Endothelial cell of hepatic sinusoid (primary cell): ENCODE measurements at regions not wholly inside any gene's neighbourhood (a gene's known extent, or its start where the extent isn't known, plus 50 kb on each side); places are given as distances from the start of the nearest gene placed in this dataset.
"Not testable (repeated sequence)": the region's sequence is repeated elsewhere in the genome, so short reads cannot be mapped to it uniquely, and the experiment has no call there.

Source experiments
- in situ Hi-C: cut with HindIII; loops from 2 replicates; pipeline ENCODE4 v1.10.0; 2017; ENCODE audit warnings: low sequenced_read_pairs

DNA sequence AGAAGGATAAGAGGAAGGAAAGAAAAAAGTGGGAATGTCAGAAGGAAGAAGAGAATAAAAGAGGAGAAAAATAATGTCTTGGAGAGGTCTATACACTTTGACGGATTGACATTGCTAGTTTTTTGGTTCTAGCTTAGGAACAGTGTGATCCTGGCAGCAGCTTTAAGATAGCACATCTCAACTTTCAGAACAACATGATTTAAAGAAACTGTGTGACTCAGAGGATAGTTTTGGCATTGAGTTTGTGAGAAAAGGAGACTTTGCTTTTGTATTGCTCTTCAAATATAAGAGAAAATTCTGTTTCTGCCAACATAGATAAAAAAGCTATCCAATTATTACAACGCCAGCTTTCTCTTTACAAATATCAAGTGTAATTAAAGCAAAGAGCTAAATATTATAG is 260.7 kb upstream of the ARRDC3 start:
- in situ Hi-C loops: no loop called here

DNA sequence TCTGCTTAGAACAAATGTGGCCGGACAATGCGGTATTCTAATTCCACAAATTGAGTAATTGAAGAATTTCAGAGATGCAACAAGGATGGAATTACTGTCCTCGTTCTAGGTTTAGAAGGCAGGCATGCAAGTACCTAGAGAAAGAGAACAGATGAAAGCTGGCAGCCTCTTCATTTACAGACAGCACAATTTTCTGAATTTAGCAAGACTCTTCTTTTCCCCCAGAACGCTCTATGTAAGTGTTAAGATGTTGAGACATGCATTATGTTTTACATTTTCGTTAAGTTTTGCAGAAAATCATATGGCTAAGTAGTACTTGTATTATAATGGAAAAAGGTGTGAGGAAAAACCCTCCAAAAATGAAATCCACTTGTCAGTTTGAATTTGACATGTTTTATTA is 259.5 kb upstream of the ARRDC3 start:
- in situ Hi-C loops: no loop called here

DNA sequence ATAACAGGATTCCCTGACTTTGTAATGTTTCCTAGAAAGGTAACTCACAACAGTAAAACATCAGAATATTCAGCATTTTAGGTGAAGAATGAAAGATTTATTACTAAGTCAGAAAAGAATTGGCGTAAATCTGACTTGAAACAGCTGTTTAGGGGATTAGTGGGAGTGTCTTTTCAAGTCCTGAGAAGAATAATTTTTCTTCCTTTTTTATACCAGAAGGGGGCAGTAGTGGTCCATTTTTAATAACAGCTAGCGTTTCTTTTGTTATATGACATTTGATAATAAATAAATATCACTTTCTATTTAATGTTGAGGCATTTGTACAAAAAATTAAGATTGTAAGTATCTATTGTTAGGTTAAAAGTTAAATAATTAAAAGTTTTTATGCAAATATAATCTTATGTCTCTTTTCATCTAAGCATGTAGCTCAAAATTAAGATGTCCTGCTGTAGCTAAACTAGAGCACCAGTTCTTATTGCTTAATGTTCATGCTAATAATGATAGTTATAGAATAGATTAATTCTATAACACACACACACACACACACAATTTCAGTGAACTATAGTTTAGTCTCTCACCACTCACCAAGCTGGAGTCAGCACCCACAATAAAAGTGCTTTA is 258.7 kb upstream of the ARRDC3 start:
- in situ Hi-C loops: no loop called here

- in situ Hi-C loops: no loop called here
Measured at GRCh38 chr5:91639744-91640143, 256.6 kb upstream of the ARRDC3 start.

- in situ Hi-C loops: no loop called here
Measured at GRCh38 chr5:91638010-91638409, 254.9 kb upstream of the ARRDC3 start.

DNA sequence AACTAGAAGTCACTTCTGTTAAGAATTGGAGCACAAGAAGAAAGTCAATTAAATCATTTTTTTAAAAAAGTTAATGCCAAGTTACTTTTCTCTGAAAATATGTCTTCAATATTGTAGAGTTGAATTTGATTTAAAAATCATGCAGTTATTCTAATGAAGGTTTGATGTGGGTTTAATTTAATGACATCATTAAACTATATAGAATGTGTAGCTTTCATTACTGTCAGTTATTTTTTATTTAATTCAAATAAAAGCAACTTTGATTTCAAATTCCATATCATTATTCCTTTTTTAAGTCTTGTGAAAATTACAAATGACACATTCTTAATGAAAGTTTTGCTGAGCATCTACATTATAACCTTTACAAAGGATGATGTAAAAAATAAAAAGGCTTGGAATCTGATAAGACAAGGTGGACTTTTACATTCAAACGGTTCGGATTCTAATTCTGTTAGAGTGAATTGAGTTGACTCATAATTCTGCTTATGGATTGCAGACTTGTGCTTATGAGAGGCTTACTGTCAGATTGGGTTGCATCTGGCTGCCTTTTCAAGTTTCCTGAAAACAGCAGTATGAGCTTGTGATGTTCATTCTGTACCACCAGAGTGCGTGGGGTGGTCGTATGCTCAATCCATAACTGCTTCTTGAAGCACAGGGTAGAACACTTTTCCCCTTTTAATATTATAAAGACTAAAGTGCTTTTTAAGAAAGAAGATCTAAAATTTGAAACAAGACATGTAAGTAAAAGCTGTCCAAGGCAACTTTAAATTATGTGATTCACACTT is 253.0 kb upstream of the ARRDC3 start:
- in situ Hi-C loops: no loop called here

DNA sequence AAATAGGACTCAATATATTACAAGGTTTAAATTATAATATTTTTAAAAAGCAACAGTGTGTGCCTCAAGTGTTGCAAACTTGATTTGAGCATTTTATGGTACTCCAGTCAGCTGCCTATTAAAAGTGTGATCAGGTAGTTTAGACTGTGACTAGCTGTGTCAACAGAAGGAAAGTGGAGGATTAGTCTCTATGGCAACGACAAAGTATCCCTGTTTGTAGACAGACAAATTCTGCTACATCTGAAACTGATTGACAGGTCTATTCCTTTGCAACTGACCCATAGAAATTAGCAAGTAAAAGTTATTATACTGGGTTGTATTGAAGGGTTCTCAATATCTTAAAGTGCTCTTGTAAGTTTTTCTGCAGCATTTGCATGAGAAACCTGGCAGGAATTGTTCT is 249.8 kb upstream of the ARRDC3 start:
- in situ Hi-C loops: no loop called here

GRCh38 chr5:91611746-91612145 is 228.6 kb upstream of the ARRDC3 start:
- in situ Hi-C loops: no loop called here

GRCh38 chr5:91607675-91608074 is 224.6 kb upstream of the ARRDC3 start:
- in situ Hi-C loops: no loop called here

GRCh38 chr5:91599863-91600262 is 216.7 kb upstream of the ARRDC3 start:
- in situ Hi-C loops: no loop called here

- in situ Hi-C loops: no loop called here
Measured at GRCh38 chr5:91598216-91598615, 215.1 kb upstream of the ARRDC3 start.

- in situ Hi-C loops: no loop called here
Measured at GRCh38 chr5:91595424-91595823, 212.3 kb upstream of the ARRDC3 start.

- in situ Hi-C loops: no loop called here
Measured at GRCh38 chr5:91591076-91591475, 208.0 kb upstream of the ARRDC3 start.

DNA sequence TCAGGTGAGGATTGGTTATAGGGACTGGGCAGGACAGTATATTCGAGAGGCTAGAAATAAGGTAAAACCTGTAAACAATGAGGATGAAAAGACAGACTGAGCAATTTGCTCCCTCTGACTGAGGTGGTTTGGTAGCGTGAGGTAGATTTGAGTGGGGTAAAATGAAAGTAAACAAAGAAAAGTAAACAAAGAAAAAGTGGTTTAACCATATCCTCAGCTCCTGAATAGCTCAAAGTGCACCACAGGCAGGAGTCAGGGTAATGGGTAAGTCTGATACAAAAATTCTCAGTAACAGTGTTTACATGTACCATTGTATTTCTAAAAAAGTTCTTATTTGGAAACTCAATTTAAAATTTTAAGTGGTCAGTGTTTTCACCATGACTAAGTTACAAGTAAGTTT is 203.1 kb upstream of the ARRDC3 start:
- in situ Hi-C loops: no loop called here

DNA sequence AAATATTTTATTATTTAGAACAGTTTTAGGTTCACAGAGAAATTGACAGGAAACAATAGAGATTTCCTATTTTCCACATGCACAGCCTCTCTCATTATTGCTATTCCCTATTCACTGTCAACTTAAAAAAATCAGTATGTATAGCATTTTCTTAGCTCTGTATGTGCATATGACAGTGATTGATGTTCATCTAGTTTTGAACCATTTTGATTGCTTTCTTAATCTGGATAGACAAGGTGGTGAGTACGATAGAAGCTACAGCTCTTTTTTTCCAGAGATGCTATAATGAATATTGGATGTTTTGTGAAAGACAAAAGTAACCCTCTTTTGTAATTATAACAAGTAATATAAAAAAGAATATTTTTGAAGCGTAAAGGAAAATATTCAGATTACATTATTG is 201.2 kb upstream of the ARRDC3 start:
- in situ Hi-C loops: no loop called here

- in situ Hi-C loops: not testable (repeated sequence)
Measured at GRCh38 chr5:91566012-91566411, 182.9 kb upstream of the ARRDC3 start.

DNA sequence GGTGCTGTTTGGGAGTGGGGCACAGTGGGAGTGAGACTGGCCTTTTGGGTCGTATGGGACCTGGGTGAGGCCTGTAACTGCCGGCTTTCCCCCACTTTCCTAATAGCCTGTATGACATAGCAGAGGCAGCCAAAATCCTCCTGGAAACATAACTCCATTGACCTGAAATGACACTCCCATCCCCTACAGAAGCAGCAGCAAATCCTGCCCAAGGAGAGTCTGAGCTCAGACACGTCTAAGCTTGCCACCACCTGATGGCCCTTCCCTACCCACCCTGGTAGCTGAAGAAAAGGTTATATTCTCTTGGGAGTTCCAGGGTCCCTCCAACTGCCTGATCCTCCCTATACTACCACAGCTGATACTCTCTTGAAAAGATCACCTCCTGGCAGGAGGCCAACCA is 179.8 kb upstream of the ARRDC3 start:
- in situ Hi-C loops: no loop called here

- in situ Hi-C loops: no loop called here
Measured at GRCh38 chr5:91541696-91542095, 158.6 kb upstream of the ARRDC3 start.

DNA sequence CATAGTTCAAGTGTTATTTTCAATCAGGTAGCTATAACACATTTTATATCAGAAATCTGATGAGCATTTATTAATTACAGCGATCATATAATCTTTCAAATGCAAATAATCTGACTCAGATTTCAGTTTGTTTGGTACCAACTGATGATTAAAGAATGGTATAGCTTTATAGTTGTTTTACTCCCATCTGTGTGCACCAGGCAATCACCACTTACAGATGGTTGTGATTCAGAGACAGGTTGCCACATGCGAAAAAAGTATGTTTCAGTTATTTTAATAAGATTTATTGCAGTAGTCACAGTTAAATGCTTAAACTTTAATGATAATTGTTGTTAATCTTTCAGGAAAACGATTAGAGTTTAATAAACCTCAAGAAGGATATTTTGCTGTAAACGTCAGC is 155.1 kb upstream of the ARRDC3 start:
- in situ Hi-C loops: no loop called here

DNA sequence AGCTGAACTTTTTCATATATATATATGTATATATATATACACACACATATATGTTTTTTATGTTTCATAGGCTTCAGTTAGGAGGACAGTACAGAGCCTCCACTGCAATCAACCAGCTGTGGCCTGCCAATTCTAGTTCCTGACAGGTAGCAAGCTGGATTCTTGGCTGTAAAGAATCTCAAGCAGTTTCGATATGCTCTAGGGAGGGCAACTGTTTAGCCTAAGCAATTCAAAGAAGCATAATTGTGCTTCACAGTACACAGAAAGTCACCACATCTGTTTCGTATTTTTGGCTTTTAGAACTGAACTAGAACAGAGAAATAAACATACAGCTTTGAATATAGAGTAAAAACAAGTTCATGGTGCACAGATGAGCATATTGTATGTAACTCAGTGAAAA is 152.4 kb upstream of the ARRDC3 start:
- in situ Hi-C loops: no loop called here

DNA sequence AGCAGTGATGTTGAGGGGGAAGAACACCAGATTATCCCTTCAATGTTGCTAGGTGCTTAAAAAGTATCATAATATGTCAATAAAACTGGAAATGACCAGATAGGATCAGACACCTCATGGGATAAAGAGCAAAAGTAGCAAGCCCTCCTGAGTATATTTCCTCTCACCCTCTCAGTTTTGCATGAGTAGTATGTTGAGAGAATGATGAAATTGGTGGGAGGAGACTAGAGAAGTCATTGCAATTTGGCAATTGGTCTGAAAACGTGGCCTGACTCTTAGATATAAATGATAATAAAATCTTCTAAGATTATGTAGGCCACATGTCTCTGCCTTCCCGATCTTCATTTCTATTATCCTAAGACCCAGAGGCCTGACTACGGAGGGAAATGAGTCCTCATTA is 151.2 kb upstream of the ARRDC3 start:
- in situ Hi-C loops: no loop called here

DNA sequence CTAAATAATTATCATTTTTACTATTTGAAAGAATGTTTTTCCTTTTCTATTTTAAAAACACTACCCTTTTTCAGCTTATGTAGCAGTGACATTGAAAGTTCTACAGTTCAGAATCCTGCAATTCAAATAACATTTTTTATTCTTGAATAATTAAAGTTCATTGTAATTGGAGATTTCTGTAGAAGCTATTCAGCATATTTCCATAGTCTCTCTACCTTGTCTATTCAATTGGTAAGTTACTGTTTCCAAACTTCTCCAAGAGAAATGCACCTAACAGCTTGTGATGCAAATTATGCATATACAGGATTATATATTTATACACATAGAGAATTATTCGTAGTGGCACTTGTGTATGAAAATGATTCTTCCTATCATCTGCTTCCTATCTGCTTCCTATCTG is 149.7 kb upstream of the ARRDC3 start:
- in situ Hi-C loops: no loop called here

DNA sequence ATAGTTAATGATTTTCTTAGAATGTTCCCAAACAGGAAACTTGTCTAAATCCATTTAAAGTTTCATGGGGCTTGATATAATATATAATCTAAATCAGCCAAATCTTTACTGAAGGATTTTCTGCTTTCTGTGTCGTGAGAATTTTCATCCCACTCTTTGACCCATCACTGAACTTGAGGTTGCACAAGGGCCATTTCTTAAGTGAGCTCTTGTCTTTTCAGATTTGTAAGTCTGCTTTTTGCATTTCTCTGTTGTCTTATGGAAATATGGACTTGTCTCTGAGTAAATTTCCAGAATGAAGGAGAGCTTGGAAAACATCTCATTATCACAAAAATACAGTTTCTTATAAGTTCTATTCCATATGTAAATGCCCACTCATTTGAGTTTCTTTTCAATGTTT is 149.2 kb upstream of the ARRDC3 start:
- in situ Hi-C loops: no loop called here
